Stimulated activated CD4-positive, alpha-beta T cell treated with anti-CD3 and anti-CD28 coated beads, Interleukin-2, amount 100 ng/mL, for 48 hours (primary cell): ENCODE measurements at regions not wholly inside any gene's neighbourhood (a gene's known extent, or its start where the extent isn't known, plus 50 kb on each side); places are given as distances from the start of the nearest gene placed in this dataset.

ENCODE experiments used
- DNase-seq, 2 donors: peaks; one replicate each; pipeline ENCODE4 v3.0.0-alpha.2; 2020

GRCh38 chr2:217291259-217291658, 431.4 kb upstream of the TNP1 start:
- no peak for DNase-seq

GRCh38 chr2:217290467-217290866, 430.6 kb upstream of the TNP1 start:
- no peak for DNase-seq

GRCh38 chr2:217289907-217290280, 430.0 kb upstream of the TNP1 start:
- no peak for DNase-seq

GRCh38 chr2:217289177-217289906, 429.5 kb upstream of the TNP1 start:
- DNase-seq = no peak

- no peak for DNase-seq
Observed at GRCh38 chr2:217288472-217289063, 428.7 kb upstream of the TNP1 start.

DNA sequence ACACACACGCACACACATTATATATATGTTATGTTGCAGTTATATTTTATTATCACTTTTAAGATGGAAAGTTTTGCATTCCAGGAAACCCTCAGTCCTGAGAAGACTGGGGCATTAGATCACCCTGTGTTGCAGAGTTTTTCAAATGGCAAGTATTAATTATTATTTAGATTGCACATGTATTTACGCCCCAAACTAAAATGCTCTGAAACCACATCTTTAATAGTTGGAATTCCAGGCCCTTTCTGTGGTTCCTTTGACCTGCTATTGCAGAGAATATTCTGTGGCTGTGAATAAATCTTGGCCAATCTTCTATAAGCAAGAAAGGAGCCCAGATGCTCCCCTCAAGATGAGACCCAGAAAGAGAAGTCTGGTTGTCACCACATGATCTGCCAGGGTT, 427.0 kb upstream of the TNP1 start:
- no peak for DNase-seq

DNA sequence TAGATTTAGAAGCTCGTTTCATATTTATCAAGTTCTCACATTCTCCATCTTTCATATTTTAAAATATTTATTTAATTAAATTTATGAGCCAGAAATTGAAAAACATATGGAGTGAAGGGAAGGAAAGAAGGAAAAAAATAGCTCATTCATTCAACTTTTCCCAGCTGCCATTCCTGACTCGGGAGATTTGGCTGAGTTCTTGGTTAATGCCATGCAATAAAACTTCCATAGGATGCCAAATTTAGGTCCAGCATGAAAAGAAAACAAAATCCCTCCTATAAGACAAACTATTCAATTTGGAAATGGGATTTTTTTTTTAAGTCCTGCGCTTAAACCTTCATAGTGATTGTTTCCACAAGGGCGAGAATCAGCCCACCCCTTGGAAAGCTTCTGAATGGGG, 426.1 kb upstream of the TNP1 start:
- DNase-seq = no peak

GRCh38 chr2:217283460-217283859, 423.6 kb upstream of the TNP1 start:
- DNase-seq = no peak

DNA sequence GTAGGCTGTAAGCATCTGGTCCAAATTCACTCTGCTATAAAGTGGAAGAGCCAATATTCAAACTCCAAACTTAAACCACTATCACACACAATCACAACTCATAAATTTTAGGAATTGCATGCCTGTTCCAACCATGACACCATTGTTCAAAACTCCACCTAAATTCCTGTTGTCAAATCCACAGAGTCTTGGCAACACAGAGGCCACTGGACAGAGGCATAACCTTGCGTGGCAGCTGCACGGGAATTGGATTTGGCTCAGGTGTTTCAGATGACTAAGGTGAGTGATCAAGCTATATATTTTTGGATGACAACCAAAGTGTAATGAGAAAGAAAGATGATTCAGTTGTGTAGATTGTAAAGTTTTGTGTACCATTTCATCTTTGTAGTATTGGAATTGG, 422.7 kb upstream of the TNP1 start:
- no peak for DNase-seq

DNA sequence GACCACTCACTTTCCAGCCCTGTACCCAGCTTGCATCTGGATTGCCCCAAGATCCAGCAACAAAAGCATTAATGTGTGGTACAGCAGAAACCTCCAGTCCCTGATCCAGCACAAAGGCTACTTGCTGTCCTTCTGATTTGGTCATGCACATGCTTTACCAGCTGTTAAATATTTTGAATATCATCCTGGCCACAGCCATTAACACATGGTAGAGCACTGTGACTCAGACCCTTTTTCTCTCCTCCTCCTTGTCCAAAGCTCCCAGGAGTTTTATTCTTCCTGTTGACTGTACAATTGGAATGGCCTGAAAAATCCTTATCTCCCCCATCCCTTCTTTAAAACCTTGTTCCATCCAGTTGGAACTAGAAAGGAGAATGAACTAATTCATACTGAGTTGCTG, 419.7 kb upstream of the TNP1 start:
- no peak for DNase-seq

- no peak for DNase-seq
Observed at GRCh38 chr2:217279140-217279539, 419.3 kb upstream of the TNP1 start.

DNA sequence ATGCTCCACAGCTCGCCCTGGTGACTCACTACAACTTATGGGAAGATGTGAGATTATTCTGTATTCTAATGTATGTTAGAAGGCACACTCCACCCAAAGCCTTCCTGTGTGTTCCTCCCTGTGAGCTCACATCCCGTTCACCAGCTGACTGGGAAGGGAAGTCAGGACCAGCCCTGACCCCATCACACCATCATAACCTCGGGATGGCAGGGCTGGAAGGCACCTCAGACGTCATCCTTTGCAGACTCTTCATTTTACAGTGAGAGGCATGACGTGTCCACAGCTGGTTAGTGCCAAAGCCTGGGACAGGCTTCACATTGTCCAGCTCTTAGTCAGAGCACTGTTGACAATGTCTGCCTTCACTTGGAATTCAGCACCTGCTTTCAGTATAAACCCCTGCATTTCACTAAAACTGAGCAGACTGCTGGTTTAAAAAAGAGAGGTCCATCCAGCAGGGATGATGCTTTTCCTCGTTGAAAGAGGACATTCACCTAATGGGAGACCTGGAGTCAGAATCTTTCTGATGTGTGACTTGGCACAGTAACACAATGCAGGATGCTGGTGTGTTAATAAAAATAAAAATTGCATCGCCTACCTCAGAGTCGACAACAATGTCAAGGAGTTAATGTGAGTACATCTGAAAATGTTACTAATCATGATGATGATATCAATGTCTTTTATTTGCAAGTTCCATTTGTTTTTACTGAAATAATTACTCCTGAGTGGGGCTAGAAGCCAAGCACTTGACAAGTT, 418.0 kb upstream of the TNP1 start:
- no peak for DNase-seq

DNA sequence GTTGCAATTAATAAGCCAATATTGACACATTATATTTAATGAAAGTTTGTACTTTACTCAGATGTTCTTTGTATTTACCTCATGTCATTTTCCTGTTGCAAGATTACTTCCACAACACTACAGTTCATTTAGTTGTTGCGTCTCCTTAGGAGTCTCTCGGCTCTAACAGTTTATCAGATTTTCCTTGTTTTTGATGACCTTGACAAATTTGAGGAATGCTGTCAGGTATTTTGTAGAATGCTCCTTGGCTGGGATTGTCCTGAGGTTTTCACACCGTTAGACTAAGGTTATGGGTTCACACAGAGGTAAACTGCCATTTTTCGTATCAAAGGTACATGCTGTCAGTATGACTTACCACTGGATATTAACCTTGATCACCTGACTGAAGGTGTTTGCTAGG, 416.6 kb upstream of the TNP1 start:
- DNase-seq = no peak

DNA sequence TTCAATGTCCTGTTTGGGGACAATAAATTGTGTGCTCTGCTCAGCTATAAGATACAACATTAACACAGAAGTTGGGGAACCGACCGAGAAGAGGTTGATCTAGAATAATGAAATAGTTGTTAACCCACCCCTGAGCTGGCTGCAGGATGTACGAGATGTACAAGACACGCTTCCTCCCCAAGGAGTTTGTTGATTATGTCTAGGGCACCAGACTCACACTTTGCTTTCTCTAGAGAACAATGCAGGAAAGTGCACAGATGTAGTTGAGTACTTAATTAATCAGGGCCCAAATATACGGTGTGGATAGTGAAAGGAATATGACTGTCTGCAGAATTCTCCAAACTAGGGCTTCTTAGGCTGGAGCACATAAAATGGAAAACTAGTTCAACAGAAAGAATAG, 415.2 kb upstream of the TNP1 start:
- DNase-seq = no peak

GRCh38 chr2:217274578-217274977, 414.7 kb upstream of the TNP1 start:
- no peak for DNase-seq

DNA sequence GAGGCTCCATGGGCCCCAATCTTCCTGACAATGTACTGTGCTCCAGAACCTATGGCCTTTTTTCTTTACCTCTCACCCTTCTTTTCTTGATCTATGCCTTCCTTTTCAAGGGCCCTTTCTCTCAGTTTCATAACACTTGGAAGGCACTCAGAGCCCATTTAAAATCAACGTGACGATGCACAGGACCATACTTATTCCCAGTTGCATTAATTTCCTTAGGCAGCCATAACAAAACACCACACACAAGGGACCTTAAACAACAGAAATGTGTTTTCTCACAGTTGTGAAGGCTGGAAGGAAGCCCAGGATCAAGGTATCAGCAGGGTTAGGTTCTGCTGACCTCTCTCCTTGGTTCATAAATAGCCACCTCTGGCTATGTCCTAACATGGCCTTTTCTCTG, 414.0 kb upstream of the TNP1 start:
- no peak for DNase-seq

DNA sequence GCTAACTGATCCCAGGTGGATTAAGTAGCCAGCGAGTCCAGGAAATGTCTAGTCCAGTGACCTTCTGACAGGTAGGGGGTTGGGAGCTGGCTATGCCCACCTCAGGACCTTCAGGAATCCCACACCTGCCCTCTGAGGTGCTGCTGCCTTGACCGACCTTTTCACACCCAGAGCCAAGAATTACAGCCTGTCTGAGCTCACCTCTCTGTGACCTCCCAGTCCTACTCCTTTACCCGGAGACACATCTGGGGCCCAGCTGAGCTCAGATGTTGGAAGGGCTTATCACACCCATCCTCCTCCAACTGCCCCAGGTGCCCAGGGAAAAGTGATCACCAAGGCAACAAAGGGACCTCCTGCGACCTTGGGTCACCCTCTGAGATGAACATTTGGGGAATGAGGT, 413.3 kb upstream of the TNP1 start:
- no peak for DNase-seq

GRCh38 chr2:217271813-217272212, 411.9 kb upstream of the TNP1 start:
- no peak for DNase-seq

DNA sequence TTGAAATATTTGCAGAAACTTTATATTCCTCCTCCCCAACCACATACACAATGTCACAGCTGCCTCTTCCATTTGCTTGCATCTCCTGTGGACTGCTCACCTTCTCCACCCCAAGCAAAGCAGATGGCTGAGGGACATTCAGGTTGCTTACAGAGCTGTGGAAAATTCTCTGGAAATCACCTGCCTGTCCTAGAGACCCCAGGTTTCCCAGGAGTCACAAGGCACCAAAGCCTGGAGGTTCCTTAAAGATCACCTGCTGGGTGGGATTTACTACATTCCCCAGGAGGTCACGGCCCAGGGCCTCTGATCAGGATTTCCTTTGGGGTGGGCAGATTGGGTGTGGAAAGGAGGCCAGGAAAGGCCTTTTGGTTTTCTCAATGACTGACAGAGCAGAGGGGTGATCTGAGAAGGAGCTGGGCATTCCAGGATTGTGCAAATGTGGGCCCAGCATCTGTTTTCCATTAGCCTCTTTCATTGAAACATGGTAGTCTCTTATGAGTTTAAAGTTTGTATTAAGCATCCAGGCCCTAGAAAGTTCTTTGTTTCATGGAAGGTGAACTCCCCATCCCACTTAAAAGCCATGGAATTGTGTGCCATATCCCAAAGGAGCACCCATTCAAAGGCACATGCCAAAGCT, 410.7 kb upstream of the TNP1 start:
- no peak for DNase-seq

- no peak for DNase-seq
Observed at GRCh38 chr2:217269701-217270484, 410.0 kb upstream of the TNP1 start.

DNA sequence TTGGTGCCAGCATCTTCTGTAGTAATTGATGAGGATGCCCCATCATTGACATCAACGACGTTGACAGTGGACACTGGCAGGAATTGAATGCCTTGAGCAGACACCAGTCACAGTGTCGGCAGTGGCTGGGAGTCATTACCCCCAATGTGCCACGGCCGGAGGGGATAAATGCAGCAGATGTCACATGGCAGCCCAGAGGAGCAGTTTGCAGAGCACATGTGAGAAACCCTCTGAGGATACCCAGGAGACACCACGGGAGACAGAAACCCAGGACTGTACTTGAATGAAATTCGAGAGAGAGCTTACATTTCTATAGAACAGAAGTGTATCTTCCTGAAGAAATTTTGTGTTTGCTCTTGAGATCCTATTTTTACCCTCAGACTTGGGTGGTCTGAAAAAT, 409.1 kb upstream of the TNP1 start:
- DNase-seq = no peak

GRCh38 chr2:217267758-217268157, 407.9 kb upstream of the TNP1 start:
- no peak for DNase-seq

- no peak for DNase-seq
Observed at GRCh38 chr2:217263756-217264155, 403.9 kb upstream of the TNP1 start.
